ENCODE measurements at regions not wholly inside any gene's neighbourhood (a gene's known extent, or its start where the extent isn't known, plus 50 kb on each side); places are given as distances from the start of the nearest gene placed in this dataset.

DNA sequence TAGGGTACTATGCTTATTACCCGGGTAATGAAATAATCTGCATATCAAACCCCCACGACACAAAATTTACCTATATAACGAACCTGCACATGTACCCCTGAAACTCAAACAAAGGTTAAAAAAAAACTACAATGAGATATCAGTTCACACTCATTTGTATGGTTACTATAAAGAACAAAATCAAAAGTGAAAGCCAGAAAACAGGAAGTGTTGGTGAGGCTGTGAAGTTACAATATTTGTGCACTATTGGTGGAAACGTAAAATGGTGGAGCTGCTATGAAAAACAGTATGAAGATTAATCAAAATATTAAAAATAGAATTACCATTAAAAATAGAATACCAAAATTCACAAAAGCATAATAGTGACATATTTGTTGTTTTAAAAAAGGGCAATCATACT lies 128.9 kb downstream of the ZIC1 start:
- TF ChIP-seq CTCF (IDR thresholded peaks at IDR 0.05) (no peak), POLR2A (IDR thresholded peaks at IDR 0.05) (no peak)
